B cell (primary cell): ENCODE measurements at regions not wholly inside any gene's neighbourhood (a gene's known extent, or its start where the extent isn't known, plus 50 kb on each side); places are given as distances from the start of the nearest gene placed in this dataset.

Experiments used
- EZH2 ChIP-seq: IDR thresholded peaks from 2 replicates; pipeline ENCODE4 v1.6.1; 2012; ENCODE audit warnings: borderline replicate concordance, low read depth, mild to moderate bottlenecking, moderate library complexity, low read length; ENCODE audit not compliant: insufficient read depth, poor library complexity, severe bottlenecking
- TF ChIP-seq, protein P1 (sequence below): fragments of 200-600 bp; IDR thresholded peaks from one replicate; pipeline ENCODE4 v1.8.0; 2022; ENCODE audit warnings: antibody characterized with exemption, mild to moderate bottlenecking

GRCh38 chr19:28907534-28907933 lies 305.4 kb downstream of the UQCRFS1 start:
- no peak for TF ChIP-seq EZH2
- TF ChIP-seq, protein P1, sequence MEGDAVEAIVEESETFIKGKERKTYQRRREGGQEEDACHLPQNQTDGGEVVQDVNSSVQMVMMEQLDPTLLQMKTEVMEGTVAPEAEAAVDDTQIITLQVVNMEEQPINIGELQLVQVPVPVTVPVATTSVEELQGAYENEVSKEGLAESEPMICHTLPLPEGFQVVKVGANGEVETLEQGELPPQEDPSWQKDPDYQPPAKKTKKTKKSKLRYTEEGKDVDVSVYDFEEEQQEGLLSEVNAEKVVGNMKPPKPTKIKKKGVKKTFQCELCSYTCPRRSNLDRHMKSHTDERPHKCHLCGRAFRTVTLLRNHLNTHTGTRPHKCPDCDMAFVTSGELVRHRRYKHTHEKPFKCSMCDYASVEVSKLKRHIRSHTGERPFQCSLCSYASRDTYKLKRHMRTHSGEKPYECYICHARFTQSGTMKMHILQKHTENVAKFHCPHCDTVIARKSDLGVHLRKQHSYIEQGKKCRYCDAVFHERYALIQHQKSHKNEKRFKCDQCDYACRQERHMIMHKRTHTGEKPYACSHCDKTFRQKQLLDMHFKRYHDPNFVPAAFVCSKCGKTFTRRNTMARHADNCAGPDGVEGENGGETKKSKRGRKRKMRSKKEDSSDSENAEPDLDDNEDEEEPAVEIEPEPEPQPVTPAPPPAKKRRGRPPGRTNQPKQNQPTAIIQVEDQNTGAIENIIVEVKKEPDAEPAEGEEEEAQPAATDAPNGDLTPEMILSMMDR: no peak
